H1 (cell line): ENCODE measurements at regions not wholly inside any gene's neighbourhood (a gene's known extent, or its start where the extent isn't known, plus 50 kb on each side); places are given as distances from the start of the nearest gene placed in this dataset.

Experiments used
- CTCF ChIA-PET: fragments of 300-600 bp; sonication (Branson Sonifier 250); formaldehyde crosslinking; loops from one replicate; lab custom pipeline; 2021; ENCODE audit not compliant: partially characterized antibody; lab: Charles Lee
- POLR2A ChIA-PET: fragments of 300-600 bp; sonication (Branson Sonifier 250); formaldehyde crosslinking; loops from one replicate; lab custom pipeline; 2021; ENCODE audit warnings: inconsistent platforms; ENCODE audit not compliant: partially characterized antibody; lab: Charles Lee
- DNase-seq, 2 experiments: peaks; one replicate each; pipeline versions ENCODE4 v3.0.0 to v3.0.0-alpha.2; 2010 to 2022; ENCODE audit warnings: low spot score in 2 of 2, low read depth in 1 of 2, mixed read lengths in 1 of 2
- FAIRE-seq: peaks from 2 replicates; lab custom pipeline; 2011; peaks lifted over from hg19 to GRCh38; lab: Jason Lieb, UNC
- H2AFZ ChIP-seq: 2 replicates; pipeline ENCODE4 v1.8.1; 2012; ENCODE audit warnings: low read length, inconsistent platforms
- H2AK5ac ChIP-seq: 2 replicates; pipeline ENCODE4 v1.6.1; 2013; ENCODE audit warnings: low read depth, low read length
- H2BK120ac ChIP-seq: replicated peaks from 2 replicates; pipeline ENCODE3; 2013; ENCODE audit warnings: low read depth, low read length, inconsistent platforms
- H2BK12ac ChIP-seq: 2 replicates; pipeline ENCODE4 v1.6.1; 2013; ENCODE audit warnings: low read depth, low read length
- H2BK15ac ChIP-seq: 2 replicates; pipeline ENCODE4 v1.6.1; 2013; ENCODE audit warnings: low read length
- H2BK20ac ChIP-seq: 2 replicates; pipeline ENCODE4 v1.6.1; 2013; ENCODE audit warnings: low read length
- H2BK5ac ChIP-seq: 2 replicates; pipeline ENCODE4 v1.6.1; 2013; ENCODE audit warnings: low read depth, low read length
- H3K14ac ChIP-seq: 2 replicates; pipeline ENCODE4 v1.6.1; 2013; ENCODE audit warnings: inconsistent platforms; ENCODE audit not compliant: insufficient read length
- H3K18ac ChIP-seq: 2 replicates; pipeline ENCODE4 v1.6.1; 2013; ENCODE audit warnings: low read length; ENCODE audit errors: extremely low read depth
- H3K23ac ChIP-seq: 2 replicates; pipeline ENCODE4 v1.6.1; 2013; ENCODE audit warnings: inconsistent platforms; ENCODE audit not compliant: insufficient read length
- H3K23me2 ChIP-seq: 2 replicates; pipeline ENCODE4 v1.6.1; 2013; ENCODE audit warnings: low read depth, low read length
- H3K27ac ChIP-seq: 2 replicates; pipeline ENCODE4 v1.6.1; 2011; ENCODE audit warnings: low read depth, low read length, inconsistent platforms
- H3K27me3 ChIP-seq, 4 experiments: replicated peaks in 1 of 4; 1 replicate in 1 of 4; 2 replicates in 3 of 4; pipeline versions ENCODE4 v1.6.1 to v1.8.1; 2011 to 2013; ENCODE audit warnings: low read length in 3 of 4, mild to moderate bottlenecking in 3 of 4, inconsistent platforms in 2 of 4, mixed read lengths in 2 of 4, moderate library complexity in 1 of 4; ENCODE audit not compliant: control insufficient read depth in 3 of 4, insufficient read depth in 3 of 4; ENCODE audit errors: extremely low read depth in 1 of 4
- H3K36me3 ChIP-seq, 4 experiments: 2 replicates each; pipeline versions ENCODE4 v1.6.1 to v1.8.1; 2011 to 2013; ENCODE audit warnings: mild to moderate bottlenecking in 4 of 4, low read length in 3 of 4, moderate library complexity in 2 of 4, control low read depth in 1 of 4, inconsistent platforms in 1 of 4; ENCODE audit not compliant: insufficient read depth in 4 of 4, control insufficient read depth in 2 of 4
- H3K4ac ChIP-seq: replicated peaks from 2 replicates; pipeline ENCODE3; 2013; ENCODE audit warnings: low read length, low read depth, mixed read lengths, inconsistent platforms; ENCODE audit not compliant: insufficient read length
- H3K4me1 ChIP-seq, 4 experiments: replicated peaks in 1 of 4; 1 replicate in 1 of 4; 2 replicates in 3 of 4; pipeline versions ENCODE4 v1.6.1 to v1.8.1; 2011 to 2013; ENCODE audit warnings: low read length in 3 of 4, inconsistent platforms in 2 of 4, mixed read lengths in 1 of 4; ENCODE audit not compliant: insufficient read depth in 4 of 4, control insufficient read depth in 3 of 4
- H3K4me2 ChIP-seq, 2 experiments: 2 replicates each; pipeline versions ENCODE4 v1.6.1 to v1.8.1; 2011 to 2013; ENCODE audit warnings: low read depth in 2 of 2, low read length in 2 of 2, control low read depth in 1 of 2, inconsistent platforms in 1 of 2, mild to moderate bottlenecking in 1 of 2; ENCODE audit not compliant: insufficient read depth in 1 of 2
- H3K4me3 ChIP-seq, 4 experiments: fragments of 200-600, 300-600 bp in 1 of 4; sonication (generic), shearing (Covaris generic), sonication (Bioruptor Twin) in 1 of 4; 2 replicates each; pipeline versions ENCODE4 v1.5.1 to v1.8.1; 2011 to 2016; ENCODE audit warnings: low read length in 4 of 4, low read depth in 3 of 4, control low read depth in 2 of 4, inconsistent platforms in 2 of 4, mild to moderate bottlenecking in 2 of 4, mixed read lengths in 1 of 4, moderate library complexity in 1 of 4; ENCODE audit not compliant: insufficient read depth in 2 of 4; ENCODE audit errors: extremely low read depth in 1 of 4
- H3K56ac ChIP-seq: replicated peaks from 2 replicates; pipeline ENCODE3; 2013; ENCODE audit warnings: low read depth, mild to moderate bottlenecking, mixed read lengths, low read length, inconsistent platforms; ENCODE audit not compliant: insufficient read length
- H3K79me1 ChIP-seq: 2 replicates; pipeline ENCODE4 v1.6.1; 2013; ENCODE audit warnings: low read depth, low read length, control low read depth
- H3K79me2 ChIP-seq, 2 experiments: 2 replicates each; pipeline versions ENCODE4 v1.6.1 to v1.8.1; 2012 to 2013; ENCODE audit warnings: low read length in 2 of 2, mild to moderate bottlenecking in 2 of 2, inconsistent platforms in 1 of 2; ENCODE audit not compliant: insufficient read depth in 2 of 2, control insufficient read depth in 1 of 2
- H3K9ac ChIP-seq, 4 experiments: replicated peaks in 1 of 4; 1 replicate in 1 of 4; 2 replicates in 3 of 4; pipeline versions ENCODE4 v1.6.1 to v1.8.1; 2011 to 2013; ENCODE audit warnings: low read depth in 3 of 4, low read length in 3 of 4, control low read depth in 2 of 4, mild to moderate bottlenecking in 2 of 4, moderate library complexity in 2 of 4, inconsistent platforms in 1 of 4; ENCODE audit errors: extremely low read depth in 1 of 4
- H3K9me3 ChIP-seq, 2 experiments: 2 replicates each; pipeline versions ENCODE4 v1.6.1 to v1.8.1; 2012 to 2013; ENCODE audit warnings: mild to moderate bottlenecking in 2 of 2, moderate library complexity in 2 of 2, control low read depth in 1 of 2, inconsistent platforms in 1 of 2, low read depth in 1 of 2, low read length in 1 of 2, mixed read lengths in 1 of 2; ENCODE audit not compliant: insufficient read depth in 2 of 2
- H4K20me1 ChIP-seq, 2 experiments: replicated peaks in 1 of 2; 2 replicates each; pipeline versions ENCODE3 to v1.8.1; 2011 to 2013; ENCODE audit warnings: inconsistent platforms in 2 of 2, low read length in 2 of 2, mild to moderate bottlenecking in 1 of 2; ENCODE audit not compliant: insufficient read depth in 2 of 2, control insufficient read depth in 1 of 2
- H4K5ac ChIP-seq: 2 replicates; pipeline ENCODE4 v1.6.1; 2013; ENCODE audit warnings: low read length, low read depth, mixed read lengths, inconsistent platforms; ENCODE audit not compliant: insufficient read length
- H4K8ac ChIP-seq: 2 replicates; pipeline ENCODE4 v1.8.0; 2013; ENCODE audit warnings: mild to moderate bottlenecking, moderate library complexity, low read length, inconsistent platforms; ENCODE audit not compliant: insufficient read depth; ENCODE audit errors: extremely low read depth
- H4K91ac ChIP-seq: replicated peaks from 2 replicates; pipeline ENCODE3; 2013; ENCODE audit warnings: low read length, mixed read lengths, inconsistent platforms; ENCODE audit not compliant: insufficient read length
- BACH1 ChIP-seq: IDR thresholded peaks from 2 replicates; pipeline ENCODE4 v1.6.1; 2012; ENCODE audit warnings: low read length, improper control_type of control experiment
- CBX5 ChIP-seq: fragments of 300-800, 300-1000 bp; sonication (generic); IDR thresholded peaks from 2 replicates; pipeline ENCODE4 v1.7.1; 2016; ENCODE audit warnings: antibody characterized with exemption, low read length, low read depth
- CBX8 ChIP-seq: fragments of 300-800, 300-1000 bp; sonication (generic); IDR thresholded peaks from 2 replicates; pipeline ENCODE4 v1.7.1; 2016; ENCODE audit warnings: low read depth, low read length, borderline replicate concordance
- CTBP2 ChIP-seq: IDR thresholded peaks from 2 replicates; pipeline ENCODE4 v1.7.0; 2011; ENCODE audit warnings: borderline replicate concordance, mild to moderate bottlenecking, moderate library complexity, mixed read lengths, low read length; ENCODE audit not compliant: insufficient read depth, insufficient read length
- FOSL1 ChIP-seq: IDR thresholded peaks from 2 replicates; pipeline ENCODE4 v1.6.1; 2011; ENCODE audit warnings: mild to moderate bottlenecking, low read depth, low read length, moderate library complexity; ENCODE audit not compliant: insufficient read depth
- HDAC6 ChIP-seq: IDR thresholded peaks from one replicate; pipeline ENCODE4 v1.7.1; 2012; ENCODE audit warnings: low read depth, mild to moderate bottlenecking, inconsistent platforms, low read length, moderate library complexity
- JUND ChIP-seq: IDR thresholded peaks from 2 replicates; pipeline ENCODE4 v1.6.1; 2011; ENCODE audit warnings: mild to moderate bottlenecking, improper control_type of control experiment, low read length
- KDM4A ChIP-seq: IDR thresholded peaks from one replicate; pipeline ENCODE4 v1.7.1; 2012; ENCODE audit warnings: low read depth, mild to moderate bottlenecking, moderate library complexity, low read length, inconsistent platforms; ENCODE audit not compliant: severe bottlenecking
- NRF1 ChIP-seq: IDR thresholded peaks from 2 replicates; pipeline ENCODE4 v1.6.1; 2011; ENCODE audit warnings: mild to moderate bottlenecking, low read depth, low read length, improper control_type of control experiment
- RAD21 ChIP-seq, 2 experiments: IDR thresholded peaks in 1 of 2; conservative IDR thresholded peaks in 1 of 2; 2 replicates each; pipeline ENCODE4 v1.6.1; 2011; ENCODE audit warnings: low read depth in 2 of 2, low read length in 2 of 2, improper control_type of control experiment in 1 of 2, inconsistent platforms in 1 of 2, mild to moderate bottlenecking in 1 of 2, moderate library complexity in 1 of 2
- SP2 ChIP-seq: IDR thresholded peaks from 2 replicates; pipeline ENCODE4 v1.6.1; 2012; ENCODE audit warnings: mild to moderate bottlenecking, low read length, inconsistent platforms
- TAF7 ChIP-seq: optimal IDR thresholded peaks from 2 replicates; pipeline ENCODE3; 2011; ENCODE audit warnings: low read depth, mild to moderate bottlenecking, inconsistent platforms, low read length, moderate library complexity, borderline replicate concordance
- TCF12 ChIP-seq: IDR thresholded peaks from 2 replicates; pipeline ENCODE4 v1.6.1; 2011; ENCODE audit warnings: low read depth, mild to moderate bottlenecking, low read length
- WGBS, 2 experiments: shearing (Covaris generic) in 1 of 2; methylation state at CpG; one replicate each; pipeline versions ENCODE4 v1.1.6 to v1.1.7; 2013 to 2015; ENCODE audit warnings: low lambda C conversion rate in 2 of 2, mixed read lengths in 2 of 2, inconsistent platforms in 1 of 2, low coverage in 1 of 2, missing lambda C conversion rate in 1 of 2; ENCODE audit not compliant: insufficient replicate concordance in 2 of 2, insufficient coverage in 1 of 2, insufficient read length in 1 of 2; ENCODE audit errors: extremely low coverage in 1 of 2, missing lambda C conversion rate in 1 of 2; 5-methylcytosine and 5-hydroxymethylcytosine counted together

GRCh38 chr2:198312596-198313483, 508.4 kb downstream of the PLCL1 start:
- no peak overlapping the region for H4K8ac ChIP-seq
- no peak for DNase-seq
- no peak overlapping the region for H2AFZ ChIP-seq
- H4K91ac ChIP-seq = no peak overlapping the region
- H3K4me2 ChIP-seq = no peak overlapping the region
- no peak overlapping the region for H2BK12ac ChIP-seq
- H3K9me3 ChIP-seq = no peaks in the 10 kb centered on the region
- no peak overlapping the region for H2BK120ac ChIP-seq
- no peak overlapping the region for H3K23ac ChIP-seq
- H3K18ac ChIP-seq = no peak overlapping the region
- FAIRE-seq = no peak
- ChIA-PET POLR2A (no interaction called here), CTCF (interaction anchor here (0.5 to 3.9 kb wide), 22 partner anchors 9 to 1427 kb away, joined by 3 to 19 read pairs (median 4); no protein-coding TSS in a partner anchor)
- no peaks in the 10 kb centered on the region for H4K20me1 ChIP-seq
- H3K23me2 ChIP-seq = no peaks in the 10 kb centered on the region; the same call in 1 of the 2 replicates
- 78% methylated on average over 11 of the region's 11 CpGs; no CpG with 5 or more reads in 1 of the 2 experiments for WGBS, 2 experiments
- H3K4ac ChIP-seq = no peak overlapping the region
- H3K79me2 ChIP-seq = no peaks in the 10 kb centered on the region
- H4K5ac ChIP-seq = no peak overlapping the region
- no peak overlapping the region for H2AK5ac ChIP-seq
- peaks cover 0 to 3% (median 0%) of the 10 kb centered on the region in 4 experiments; a peak in 1 of 7 replicates for H3K4me1 ChIP-seq
- no peak overlapping the region for H2BK20ac ChIP-seq
- no peak overlapping the region for H2BK15ac ChIP-seq
- H3K27ac ChIP-seq = no peak overlapping the region
- H3K56ac ChIP-seq = no peak overlapping the region
- H3K27me3 ChIP-seq = no peaks in the 10 kb centered on the region
- H3K36me3 ChIP-seq = no peaks in the 10 kb centered on the region
- H3K4me3 ChIP-seq = no peak overlapping the region
- H3K79me1 ChIP-seq = no peaks in the 10 kb centered on the region
- no peak overlapping the region for H3K14ac ChIP-seq
- H2BK5ac ChIP-seq = no peak overlapping the region
- H3K9ac ChIP-seq = no peak overlapping the region
- TF ChIP-seq TCF12 (no peak), CBX5 (no peak), HDAC6 (no peak), RAD21 (IDR thresholded peaks at IDR 0.05 in 1 of 2, conservative IDR thresholded peaks at IDR 0.05 in 1 of 2; ENCODE audit: low read depth in 2 of 2, low read length in 2 of 2) (no peak), KDM4A (no peak), TAF7 (no peak), SP2 (no peak), NRF1 (no peak), JUND (no peak), CTBP2 (no peak), CBX8 (no peak), FOSL1 (no peak), BACH1 (no peak)
